Large intestine (tissue), 3 donors: ENCODE measurements at regions not wholly inside any gene's neighbourhood (a gene's known extent, or its start where the extent isn't known, plus 50 kb on each side); places are given as distances from the start of the nearest gene placed in this dataset.

ENCODE experiments used
- DNase-seq, 2 donors: peaks; one replicate each; pipeline versions ENCODE4 v3.0.0 to v3.0.0-alpha.2; 2013
- H3K27ac ChIP-seq: one replicate; pipeline ENCODE4 v1.5.1; 2013; ENCODE audit warnings: low read length
- H3K27me3 ChIP-seq: 2 replicates; pipeline ENCODE4 v1.6.1; 2013; ENCODE audit warnings: low read length; ENCODE audit not compliant: control insufficient read depth, insufficient read depth
- H3K36me3 ChIP-seq: 2 replicates; pipeline ENCODE4 v1.6.1; 2013; ENCODE audit warnings: low read length; ENCODE audit not compliant: control insufficient read depth, insufficient read depth
- H3K4me1 ChIP-seq: one replicate; pipeline ENCODE4 v1.6.1; 2013; ENCODE audit warnings: low read length; ENCODE audit not compliant: control insufficient read depth, insufficient read depth
- H3K4me3 ChIP-seq: one replicate; pipeline ENCODE4 v1.5.1; 2013; ENCODE audit warnings: low read length
- H3K9me3 ChIP-seq: one replicate; pipeline ENCODE4 v1.6.1; 2013; ENCODE audit warnings: mild to moderate bottlenecking, low read depth, low read length, moderate library complexity; ENCODE audit not compliant: control insufficient read depth
- WGBS: methylation state at CpG from one replicate; pipeline ENCODE4 v1.1.5; 2013; ENCODE audit warnings: low lambda C conversion rate; ENCODE audit not compliant: insufficient coverage; 5-methylcytosine and 5-hydroxymethylcytosine counted together

GRCh38 chr11:55172734-55173415, 89.1 kb upstream of the TRIM48 start:
- Histone ChIP-seq H3K27me3 (no peaks in the 10 kb centered on the region), H3K36me3 (no peaks in the 10 kb centered on the region), H3K4me3 (no peak overlapping the region), H3K4me1 (no peaks in the 10 kb centered on the region), H3K27ac (no peak overlapping the region), H3K9me3 (no peaks in the 10 kb centered on the region)
- no CpG with 5 or more reads among the region's 7 CpGs for WGBS
- DNase-seq: peak in 1 of 2 donors; percentile 1
